ENCODE measurements at regions not wholly inside any gene's neighbourhood (a gene's known extent, or its start where the extent isn't known, plus 50 kb on each side); places are given as distances from the start of the nearest gene placed in this dataset.
"Not testable (repeated sequence)": the region's sequence is repeated elsewhere in the genome, so short reads cannot be mapped to it uniquely, and the experiment has no call there.

DNA sequence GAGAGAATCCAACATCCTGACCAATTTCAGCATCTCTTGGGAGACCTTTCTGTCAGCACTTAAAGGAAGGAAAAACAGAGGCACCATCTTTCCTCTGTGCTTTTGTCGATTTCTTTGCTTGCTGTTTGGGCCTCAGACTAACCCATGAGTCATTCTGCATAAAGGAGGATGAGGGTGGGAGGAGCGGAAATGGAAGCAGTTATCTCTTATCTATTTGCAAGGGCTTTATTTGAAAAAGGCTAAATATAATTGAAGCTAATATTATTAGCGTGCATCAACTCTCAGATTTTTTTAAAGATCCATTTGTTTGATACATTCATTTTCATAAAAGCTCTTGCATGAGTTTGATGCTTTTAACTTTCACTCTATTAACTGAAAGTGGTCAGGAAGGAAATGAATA is 72.9 kb downstream of the ZNF622 start:
- no peak for DNase-seq

DNA sequence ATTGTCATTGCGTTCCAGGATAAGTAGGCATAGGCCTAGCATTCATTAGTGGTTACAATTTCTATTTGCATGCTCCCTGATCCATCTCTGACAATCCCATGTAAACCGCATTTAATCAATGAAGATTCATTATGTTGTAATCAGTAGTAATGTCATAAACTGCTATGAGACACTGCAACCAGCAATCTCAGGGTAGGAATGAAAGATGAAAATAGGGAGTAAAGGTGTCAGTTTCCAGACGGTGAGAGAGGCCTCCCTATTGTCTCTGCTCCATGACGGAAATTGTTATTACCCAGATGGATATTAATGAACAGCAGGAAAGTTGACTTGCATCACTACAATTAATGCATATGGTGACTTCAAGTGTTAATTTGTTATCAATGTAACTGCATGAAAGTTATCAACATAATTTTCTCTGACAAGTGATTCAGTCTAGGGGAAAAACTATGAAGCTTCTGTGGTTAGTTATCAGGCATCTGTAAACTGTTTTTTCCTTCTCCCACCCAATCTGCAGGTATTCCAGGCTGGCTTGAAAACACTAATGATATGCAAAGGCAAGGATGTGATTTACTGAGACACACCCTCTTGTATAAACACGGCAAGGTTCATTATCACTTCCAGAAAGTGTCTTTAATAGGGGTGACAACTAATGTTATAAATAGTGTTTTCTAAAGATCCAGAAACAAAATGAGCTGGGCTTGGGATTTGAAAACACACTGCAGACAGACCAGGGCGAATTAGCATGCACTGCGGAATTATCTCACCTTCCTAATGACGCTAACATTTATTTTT is 73.5 kb downstream of the ZNF622 start:
- DNase-seq, result no peak

DNA sequence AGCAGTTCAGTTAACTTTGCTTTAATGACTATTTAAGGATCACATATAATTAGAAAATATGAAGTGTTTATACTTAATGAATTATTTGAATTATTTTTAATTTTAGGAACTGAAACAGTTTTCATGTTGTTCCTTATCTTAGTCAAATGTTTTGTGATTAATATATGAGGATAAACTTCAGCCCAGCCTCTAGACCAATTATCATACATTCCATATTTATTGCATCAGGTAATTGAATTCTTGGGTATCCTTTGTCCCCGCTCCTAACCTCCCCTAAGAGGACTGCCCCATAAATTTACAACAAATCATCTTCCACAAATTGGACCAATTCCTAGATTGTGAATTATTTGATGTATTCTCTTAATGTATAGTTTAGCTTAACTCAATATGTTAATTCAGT is 74.8 kb downstream of the ZNF622 start:
- DNase-seq, result no peak

DNA sequence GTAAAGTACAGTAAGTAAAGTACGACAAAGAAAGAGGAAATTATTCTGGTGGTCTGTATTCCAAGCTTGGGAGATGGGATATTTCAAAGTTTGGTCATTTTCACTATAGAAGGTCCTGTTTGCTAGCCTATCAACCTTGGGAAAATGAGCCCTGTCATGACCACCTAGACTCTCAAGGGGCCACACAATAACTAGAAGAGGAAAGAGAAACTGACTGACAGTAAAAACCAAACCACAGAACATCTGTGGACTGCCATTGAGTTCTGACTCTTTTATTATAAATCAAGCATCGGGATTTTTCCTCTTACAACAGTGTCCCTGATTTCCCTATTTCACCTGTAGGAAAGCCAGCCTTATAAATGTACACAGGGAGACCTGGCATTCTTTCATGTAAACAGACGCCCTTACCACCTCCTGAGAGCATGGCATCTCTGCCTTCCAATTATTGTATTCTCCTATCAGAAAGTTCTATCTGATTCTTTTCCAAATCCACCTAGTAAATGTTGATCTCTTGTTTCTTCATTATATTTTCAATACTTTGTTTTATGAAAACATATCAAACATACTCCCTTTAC is 80.0 kb downstream of the ZNF622 start:
- DNase-seq, result no peak

DNA sequence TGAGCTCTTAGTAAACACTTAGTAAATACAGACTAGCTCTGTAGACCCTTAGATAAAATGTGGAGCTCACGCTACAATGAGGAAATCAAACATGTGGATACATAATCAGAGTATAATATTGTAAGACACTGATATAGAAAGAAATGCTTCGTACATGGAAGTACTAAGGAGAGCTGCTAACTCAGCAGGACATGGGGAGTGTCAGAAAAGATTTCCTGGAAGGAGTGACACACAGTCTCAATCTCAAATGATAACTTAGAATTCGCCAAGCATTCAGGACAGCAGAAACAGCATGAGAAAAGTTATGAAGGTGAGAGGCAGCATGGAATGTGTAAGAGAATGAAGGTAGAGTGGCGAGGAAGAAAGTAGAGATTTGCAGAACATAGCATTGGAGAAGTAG is 80.8 kb downstream of the ZNF622 start:
- DNase-seq, result no peak

DNA sequence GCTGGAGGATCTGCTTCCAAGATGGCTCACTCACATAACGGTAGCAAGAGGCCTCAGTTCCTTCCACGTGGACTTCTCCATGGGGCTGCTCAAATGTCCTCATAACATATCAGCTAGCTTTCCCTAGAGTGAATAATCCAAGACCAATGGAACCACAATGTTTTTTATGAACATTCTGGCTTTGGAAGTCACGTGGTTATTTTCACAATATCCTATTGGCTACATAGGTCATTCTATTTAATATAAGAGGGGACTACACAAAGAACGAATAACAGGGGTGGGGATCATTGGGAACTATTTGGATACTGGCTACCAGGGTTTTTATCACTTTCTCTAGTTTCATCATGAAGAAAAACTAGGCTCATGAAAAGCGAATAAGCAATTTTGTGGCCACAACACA is 81.4 kb downstream of the ZNF622 start:
- DNase-seq, result no peak

DNA sequence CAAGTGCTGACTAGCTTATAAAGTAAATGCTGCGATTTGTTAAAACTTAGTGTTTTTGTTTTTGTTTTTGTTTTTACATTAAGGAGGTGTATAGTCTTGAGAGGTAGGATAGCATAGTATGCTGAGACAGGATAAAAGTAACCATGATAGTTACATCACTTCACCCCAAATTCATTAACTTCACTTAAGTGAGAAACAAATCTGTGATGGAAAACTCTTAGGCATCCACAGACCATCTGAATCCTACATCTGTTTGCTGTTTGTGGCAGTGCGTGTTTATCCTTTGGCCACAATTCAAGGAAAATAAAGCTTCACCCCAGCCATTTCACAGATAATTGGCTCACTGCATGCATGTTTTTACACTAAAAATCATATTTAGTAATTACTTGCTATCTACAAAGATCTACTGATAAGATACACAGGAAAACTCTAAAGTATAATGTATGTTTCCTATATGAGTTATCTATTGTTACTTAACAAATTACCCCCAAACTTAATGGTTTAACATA is 82.0 kb downstream of the ZNF622 start:
- no peak for DNase-seq

DNA sequence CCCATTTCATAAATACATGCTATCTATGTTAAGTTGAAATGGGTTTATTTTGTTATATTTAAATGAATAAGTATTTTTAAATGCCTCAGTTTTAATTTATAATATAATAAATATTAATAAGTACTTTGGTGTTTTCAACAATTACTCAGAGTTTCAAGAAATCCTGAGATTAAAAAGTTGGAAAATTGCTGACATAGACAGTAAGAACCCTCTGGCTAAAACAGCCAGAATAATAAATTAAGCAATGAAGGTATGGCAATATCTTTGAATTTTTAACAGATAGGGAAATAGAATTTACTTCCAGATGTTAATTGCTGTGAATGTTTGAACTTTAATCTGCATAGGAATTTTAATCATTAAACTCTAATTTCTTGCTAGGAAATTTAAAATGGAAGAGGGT is 83.6 kb downstream of the ZNF622 start:
- DNase-seq, result no peak

DNA sequence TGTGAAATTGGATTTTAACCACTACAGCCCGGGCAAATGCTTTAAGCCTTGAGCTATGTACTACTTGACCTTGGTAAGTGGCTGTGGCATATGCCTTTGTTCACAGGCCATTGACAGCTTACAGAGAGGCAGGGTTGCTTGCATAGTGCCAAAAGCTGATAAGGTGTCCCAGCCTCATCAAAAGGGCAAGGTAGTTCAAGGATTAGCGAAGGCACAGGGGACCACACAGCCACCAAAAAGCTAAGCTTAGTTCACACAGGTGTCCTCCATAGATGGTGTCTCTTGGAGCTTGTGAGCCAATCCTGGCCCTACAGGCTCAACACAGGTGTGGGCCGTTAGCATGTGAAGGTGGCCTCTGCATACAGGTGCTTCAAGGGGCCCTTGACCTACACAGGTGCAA is 86.8 kb downstream of the ZNF622 start:
- peak; percentile 52 for DNase-seq

DNA sequence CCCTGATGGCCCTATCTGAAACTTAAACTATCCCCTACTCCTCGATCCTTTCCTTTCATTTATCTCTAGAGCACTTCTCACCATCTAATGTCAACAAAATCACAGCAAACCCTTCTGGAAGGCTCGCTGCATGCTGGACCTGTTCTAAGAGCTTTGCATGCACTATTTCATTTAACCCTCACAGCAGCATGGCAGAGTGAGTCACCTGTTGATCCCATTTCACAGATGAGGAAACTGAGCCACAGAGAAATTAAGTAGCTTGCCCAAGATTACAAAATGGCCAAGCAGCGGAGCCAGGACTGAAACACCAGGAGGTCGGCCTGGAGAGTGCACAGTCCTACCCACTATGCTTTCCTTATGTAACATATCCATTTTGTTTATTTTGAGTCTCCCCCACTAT is 93.1 kb downstream of the ZNF622 start:
- no peak for DNase-seq

DNA sequence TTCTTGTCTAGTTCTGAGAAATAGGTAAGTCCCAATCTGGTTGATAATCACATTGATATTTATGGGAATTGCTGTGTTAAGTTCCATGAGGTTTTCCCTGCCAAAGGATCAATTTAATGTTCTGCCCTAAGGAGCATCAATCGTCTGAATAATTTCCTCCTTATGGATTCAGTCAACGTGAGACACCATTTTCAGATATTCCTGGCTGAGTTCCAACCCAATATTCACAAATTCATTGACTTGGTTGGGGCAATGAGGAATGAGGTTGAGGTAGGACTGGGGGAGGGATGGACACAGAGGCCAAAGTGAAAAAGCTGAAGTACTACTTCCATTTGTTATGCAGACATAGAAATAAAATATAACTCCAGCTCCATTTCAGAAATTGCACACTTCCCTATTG is 99.1 kb downstream of the ZNF622 start:
- DNase-seq, result no peak

DNA sequence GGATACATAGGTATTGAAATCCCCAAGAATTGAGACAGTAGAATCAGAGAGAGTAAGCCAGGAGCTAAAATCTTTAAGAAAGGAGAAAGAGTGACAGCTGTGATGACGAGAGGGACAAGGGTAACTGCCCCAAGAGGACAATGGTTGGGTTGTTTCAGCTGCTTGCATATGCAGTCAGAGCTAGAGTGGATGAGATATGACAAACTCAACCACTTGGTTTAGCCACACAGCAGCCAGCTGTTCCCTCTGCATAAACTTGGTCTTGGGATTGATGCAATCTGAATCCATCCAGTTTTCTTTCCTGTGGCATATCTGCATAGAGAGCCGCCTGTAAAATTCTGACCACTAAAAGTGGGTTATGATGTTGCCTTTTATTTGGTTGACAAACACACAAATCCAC is 100.7 kb downstream of the ZNF622 start:
- DNase-seq, result no peak

DNA sequence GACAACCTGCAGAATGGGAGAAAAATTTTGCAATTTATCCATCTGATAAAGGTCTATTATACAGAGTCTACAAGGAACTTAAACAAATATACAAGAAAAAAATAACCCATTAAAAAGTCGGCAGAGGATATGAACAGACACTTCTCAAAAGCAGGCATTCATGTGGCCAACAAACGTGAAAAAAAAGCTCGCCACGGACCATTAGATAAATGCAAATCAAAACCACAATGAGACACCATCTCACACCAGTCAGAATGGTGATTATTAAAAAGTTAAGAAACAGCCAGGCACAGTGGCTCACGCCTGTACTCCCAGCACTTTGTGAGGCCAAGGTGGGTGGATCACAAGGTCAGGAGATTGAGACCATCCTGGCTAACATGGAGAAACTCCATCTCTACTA is 112.2 kb downstream of the ZNF622 start:
- DNase-seq, result not testable (repeated sequence)

DNA sequence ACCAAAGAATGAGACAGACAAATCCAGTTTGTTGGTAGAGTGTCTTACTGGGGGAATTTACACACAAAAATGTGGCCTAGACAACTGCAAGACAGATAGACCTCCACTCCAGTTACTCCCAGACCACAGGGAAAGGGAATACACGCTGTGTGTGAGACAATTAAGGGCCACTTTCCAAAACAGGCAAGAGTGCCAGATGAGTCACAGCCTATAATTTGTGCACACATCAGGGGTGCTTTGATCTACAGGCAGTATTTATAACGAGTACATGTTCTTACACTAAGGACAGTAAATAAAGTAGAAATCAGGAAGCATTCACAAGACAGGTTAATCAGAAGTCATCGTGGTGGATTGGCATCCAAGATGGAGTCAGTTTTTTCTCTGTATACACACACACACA is 114.8 kb downstream of the ZNF622 start:
- no peak for DNase-seq

DNA sequence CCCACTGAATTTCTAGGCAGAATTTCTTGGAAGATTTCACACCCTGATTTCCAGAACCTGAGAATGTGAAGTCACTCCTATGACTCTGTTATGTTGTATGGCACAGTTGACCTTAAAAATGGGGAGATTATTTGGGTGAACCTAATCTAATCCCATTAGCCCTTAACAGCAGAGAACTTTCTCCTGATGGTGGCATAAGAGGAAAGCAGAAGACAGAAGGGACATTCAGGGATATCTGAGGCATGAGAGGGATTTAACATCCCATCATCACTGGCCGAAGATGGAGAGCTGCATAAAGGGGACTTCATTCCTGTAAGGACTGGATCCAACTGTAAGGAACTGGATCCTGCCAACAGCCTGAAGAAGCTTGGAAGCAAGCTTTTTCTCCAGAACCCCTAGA is 119.2 kb downstream of the ZNF622 start:
- no peak for DNase-seq

DNA sequence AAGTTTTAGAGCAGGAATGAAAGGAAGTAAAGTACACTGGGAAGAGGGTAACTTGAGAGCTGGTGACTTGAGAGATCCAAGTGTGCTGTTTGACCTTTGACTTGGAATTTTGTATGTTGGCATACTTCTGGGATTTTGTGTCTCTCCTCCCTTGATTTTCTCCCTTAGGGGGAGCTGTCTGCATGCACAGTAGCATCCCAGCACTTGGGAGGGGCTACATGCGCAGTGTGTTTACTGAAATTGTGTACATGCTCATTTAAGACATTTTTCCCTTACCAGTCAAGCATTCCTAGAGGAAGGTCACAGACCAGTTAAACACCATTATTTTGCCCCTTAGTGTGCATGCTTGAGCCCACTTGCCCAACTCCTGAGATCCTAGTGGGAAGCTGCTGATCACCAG is 120.1 kb downstream of the ZNF622 start:
- no peak for DNase-seq

DNA sequence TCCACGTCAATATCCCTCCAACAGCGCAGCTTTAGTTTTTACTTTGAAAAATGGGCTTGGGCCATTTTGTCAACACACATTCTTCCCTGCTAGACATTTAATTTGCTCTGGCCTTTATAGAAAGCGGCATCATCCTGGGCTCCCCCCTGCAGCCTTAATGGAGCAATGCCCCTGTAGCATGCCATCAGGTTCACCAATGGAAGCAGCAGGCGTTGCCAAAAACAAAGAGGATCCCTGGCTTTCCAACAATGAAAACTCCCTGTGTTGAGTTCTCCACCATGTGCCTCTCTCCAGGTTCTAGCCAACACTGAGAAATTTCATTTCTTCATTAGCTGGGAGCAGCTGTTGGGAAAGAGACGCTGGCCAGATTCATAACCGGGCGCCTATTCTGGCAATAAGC is 139.5 kb downstream of the ZNF622 start:
- DNase-seq, result no peak

DNA sequence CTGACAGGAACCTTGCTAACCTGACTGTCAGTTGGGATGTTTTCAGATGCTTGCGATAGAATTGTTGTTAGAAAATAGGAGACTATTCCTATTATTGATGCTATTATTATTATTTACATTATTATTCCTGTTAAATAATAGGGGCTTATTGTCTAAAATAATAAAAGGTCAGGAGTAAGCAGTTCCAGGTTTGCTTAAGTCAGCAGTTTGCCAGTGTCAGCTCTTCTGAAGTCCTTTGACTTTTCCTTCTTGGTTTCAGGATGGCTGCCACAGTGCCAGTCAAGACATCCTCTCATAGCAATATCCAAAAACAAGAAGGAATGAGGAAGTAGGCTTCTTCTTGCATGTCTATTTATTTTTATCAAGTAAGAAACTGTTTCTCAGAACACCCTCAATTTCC is 141.7 kb upstream of the MARCHF11 start:
- no peak for DNase-seq

DNA sequence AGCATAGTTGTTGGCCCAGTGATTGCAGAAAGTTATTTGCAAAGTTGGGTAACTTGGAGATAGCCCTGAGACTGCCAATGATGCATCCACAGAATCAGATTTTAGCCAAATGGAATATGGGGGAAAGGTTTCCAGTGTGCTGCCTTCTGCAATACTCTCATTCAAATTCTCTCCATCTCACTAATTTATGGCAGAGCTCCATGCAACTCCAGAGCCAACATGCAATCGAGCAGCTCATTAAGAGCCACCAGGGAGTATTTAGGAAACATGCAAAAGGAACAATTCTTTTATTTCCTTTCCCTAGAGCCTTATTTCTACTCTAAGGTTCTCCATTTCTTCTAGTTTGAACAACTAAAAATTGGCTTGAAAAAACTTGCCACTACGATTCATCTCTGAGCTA is 135.9 kb upstream of the MARCHF11 start:
- DNase-seq, result no peak

DNA sequence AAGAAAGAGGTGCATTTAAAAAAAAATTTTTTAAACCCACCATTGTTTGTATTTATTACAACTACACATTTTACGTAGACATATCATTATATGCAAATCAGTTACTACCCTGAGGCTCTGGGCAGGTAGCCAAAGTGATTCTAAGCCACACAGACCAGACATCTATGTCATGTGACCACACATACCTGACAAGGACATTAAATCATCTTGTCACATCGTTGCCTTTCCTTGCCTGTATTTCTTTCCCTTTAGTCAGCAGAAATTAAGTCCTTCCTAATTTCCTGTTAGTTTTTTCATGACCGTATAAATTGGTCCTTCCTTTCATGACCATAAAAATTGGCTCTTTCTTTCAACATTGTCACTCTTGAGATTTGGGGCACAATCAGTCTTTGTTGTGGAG is 134.2 kb upstream of the MARCHF11 start:
- DNase-seq, result peak; percentile 55

DNA sequence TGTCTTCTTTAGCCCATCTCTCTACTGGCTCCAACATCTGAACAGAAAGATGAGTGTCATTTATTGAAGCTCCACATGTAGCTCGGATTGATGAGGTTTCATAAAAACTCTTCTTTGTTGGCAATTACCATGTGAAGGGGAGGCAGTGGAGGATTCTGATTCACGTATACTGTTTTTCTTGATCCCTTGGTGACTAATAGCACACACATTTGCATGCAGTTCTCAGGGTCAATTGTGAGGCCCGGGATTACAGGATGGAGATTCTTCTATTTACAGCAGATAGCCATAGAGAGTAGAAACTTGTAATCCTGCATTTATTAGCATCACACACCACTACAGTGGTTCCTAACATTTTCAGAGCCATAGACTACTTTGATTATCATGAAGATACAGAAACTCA is 133.2 kb upstream of the MARCHF11 start:
- DNase-seq, result no peak

DNA sequence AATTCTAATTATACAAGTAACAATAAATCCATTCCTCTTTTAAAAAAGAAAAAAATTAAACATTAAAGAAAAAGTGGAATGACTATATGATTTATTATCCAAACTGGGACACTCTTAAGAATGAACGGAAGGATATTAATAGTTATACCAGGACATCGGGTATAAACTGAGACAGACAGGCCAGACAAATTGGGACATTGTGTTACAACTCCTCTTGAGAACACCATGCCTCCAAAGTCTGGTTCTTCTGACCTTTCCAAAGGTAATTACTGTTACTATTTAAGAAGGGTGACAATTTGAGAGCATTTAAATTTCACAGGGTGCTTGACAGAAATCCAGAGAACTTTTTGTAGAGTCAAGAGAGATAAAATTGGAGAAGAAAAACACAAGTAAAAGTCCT is 132.1 kb upstream of the MARCHF11 start:
- no peak for DNase-seq

DNA sequence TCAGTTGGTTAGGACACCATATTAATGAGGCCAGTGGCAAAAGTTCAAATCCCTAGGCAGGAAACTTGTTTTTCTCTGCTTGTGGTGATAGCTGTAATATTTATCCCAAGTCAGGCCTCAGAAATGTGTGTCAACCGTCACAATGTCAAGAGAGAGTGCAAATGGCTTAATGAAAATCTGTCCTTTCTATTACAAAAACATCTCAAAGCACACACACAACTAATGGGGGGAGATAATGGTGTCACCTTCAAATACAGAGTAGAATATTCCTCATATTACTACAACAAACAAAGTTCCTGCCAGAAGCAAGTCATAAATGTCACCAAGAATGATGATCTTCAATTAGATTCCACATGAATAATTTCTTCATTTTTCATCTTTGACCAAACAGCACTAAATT is 127.2 kb upstream of the MARCHF11 start:
- DNase-seq, result no peak

DNA sequence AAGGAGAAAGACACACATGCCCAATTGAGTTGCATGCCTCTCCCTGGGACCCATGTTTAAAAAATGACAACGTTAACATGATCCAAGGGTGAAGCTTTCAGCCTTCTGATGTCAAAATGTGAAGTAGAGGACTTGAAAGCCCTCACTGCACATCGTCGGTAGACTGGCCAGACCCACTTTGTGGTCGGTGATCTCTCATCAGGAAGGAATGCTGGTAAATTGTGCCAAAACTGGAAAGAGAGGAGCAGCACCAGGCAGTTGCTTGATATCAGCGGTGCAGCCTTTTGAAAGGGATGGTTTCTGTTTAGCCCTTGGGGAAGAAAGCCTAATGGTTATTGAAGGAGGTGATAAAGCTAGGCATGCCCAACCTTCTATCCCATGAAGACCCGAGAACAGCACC is 125.3 kb upstream of the MARCHF11 start:
- no peak for DNase-seq

DNA sequence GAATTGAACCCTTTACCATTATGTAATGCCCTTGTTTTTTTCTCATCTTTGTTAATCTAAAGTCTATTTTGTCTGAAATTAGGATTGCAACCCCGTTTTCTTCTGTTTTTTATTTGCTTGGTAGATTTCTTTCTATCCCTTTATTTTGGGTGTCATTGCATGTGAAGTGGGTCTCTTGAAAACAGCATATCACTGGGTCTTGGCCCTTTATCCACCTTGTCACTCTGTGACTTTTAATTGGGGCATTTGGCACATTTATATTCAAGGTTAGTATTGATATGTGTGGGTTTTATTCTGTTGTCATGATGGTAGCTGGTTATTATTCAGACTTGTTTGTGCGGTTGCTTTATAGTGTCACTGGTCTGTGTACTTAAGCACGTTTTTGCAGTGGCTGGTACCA is 117.4 kb upstream of the MARCHF11 start:
- DNase-seq, result no peak
